Activated naive CD8-positive, alpha-beta T cell treated with anti-CD3 and anti-CD28 coated beads, Interleukin-2, amount 50 U/mL, for 24 hours (primary cell): ENCODE measurements at regions not wholly inside any gene's neighbourhood (a gene's known extent, or its start where the extent isn't known, plus 50 kb on each side); places are given as distances from the start of the nearest gene placed in this dataset.
"Not testable (repeated sequence)": the region's sequence is repeated elsewhere in the genome, so short reads cannot be mapped to it uniquely, and the experiment has no call there.

Experiments
- ATAC-seq: fragments of 150-1000 bp; cut with Tn5 transposase; one replicate; pipeline ENCODE4 v1.10.0; 2021
- DNase-seq: peaks from one replicate; pipeline ENCODE4 v3.0.0; 2021
- H3K27ac Mint-ChIP-seq: one replicate; pipeline ENCODE4 v1.8.0; 2021; ENCODE audit warnings: mild to moderate bottlenecking, mixed read lengths
- H3K27me3 Mint-ChIP-seq: one replicate; pipeline ENCODE4 v1.8.0; 2021; ENCODE audit warnings: mixed read lengths
- H3K36me3 Mint-ChIP-seq: one replicate; pipeline ENCODE4 v1.8.0; 2021; ENCODE audit warnings: low read depth, mixed read lengths
- H3K4me1 Mint-ChIP-seq: one replicate; pipeline ENCODE4 v1.8.0; 2021; ENCODE audit warnings: mixed read lengths
- H3K4me3 Mint-ChIP-seq: one replicate; pipeline ENCODE4 v1.8.0; 2021; ENCODE audit warnings: mild to moderate bottlenecking, moderate library complexity, mixed read lengths
- H3K9me3 Mint-ChIP-seq: one replicate; pipeline ENCODE4 v1.8.0; 2021; ENCODE audit warnings: mixed read lengths

GRCh38 chr14:56400109-56400825 is 179.3 kb upstream of the TMEM260 start:
- Mint-ChIP-seq H3K36me3 (no peaks in the 10 kb centered on the region), H3K27me3 (peaks cover 2% of the 10 kb centered on the region), H3K27ac (no peak overlapping the region), H3K4me1 (no peaks in the 10 kb centered on the region), H3K9me3 (peaks cover 5% of the 10 kb centered on the region), H3K4me3 (no peak overlapping the region)
- ATAC-seq, result no peak
- DNase-seq, result no peak

- H3K4me1 Mint-ChIP-seq, result peaks cover 15% of the 10 kb centered on the region
- no peaks in the 10 kb centered on the region for H3K36me3 Mint-ChIP-seq
- DNase-seq, result no peak
- peaks cover 4% of the 10 kb centered on the region for H3K9me3 Mint-ChIP-seq
- H3K27ac Mint-ChIP-seq, result no peak overlapping the region
- no peak for ATAC-seq
- no peak overlapping the region for H3K4me3 Mint-ChIP-seq
- no peaks in the 10 kb centered on the region for H3K27me3 Mint-ChIP-seq
Measured at GRCh38 chr14:56412468-56413434, 166.8 kb upstream of the TMEM260 start.

- DNase-seq, result no peak
- Mint-ChIP-seq H3K27me3 (no peaks in the 10 kb centered on the region), H3K4me1 (peaks cover 15% of the 10 kb centered on the region), H3K27ac (no peak overlapping the region), H3K4me3 (no peak overlapping the region), H3K9me3 (peaks cover 4% of the 10 kb centered on the region), H3K36me3 (no peaks in the 10 kb centered on the region)
- no peak for ATAC-seq
Measured at GRCh38 chr14:56413721-56414120, 165.9 kb upstream of the TMEM260 start.

DNA sequence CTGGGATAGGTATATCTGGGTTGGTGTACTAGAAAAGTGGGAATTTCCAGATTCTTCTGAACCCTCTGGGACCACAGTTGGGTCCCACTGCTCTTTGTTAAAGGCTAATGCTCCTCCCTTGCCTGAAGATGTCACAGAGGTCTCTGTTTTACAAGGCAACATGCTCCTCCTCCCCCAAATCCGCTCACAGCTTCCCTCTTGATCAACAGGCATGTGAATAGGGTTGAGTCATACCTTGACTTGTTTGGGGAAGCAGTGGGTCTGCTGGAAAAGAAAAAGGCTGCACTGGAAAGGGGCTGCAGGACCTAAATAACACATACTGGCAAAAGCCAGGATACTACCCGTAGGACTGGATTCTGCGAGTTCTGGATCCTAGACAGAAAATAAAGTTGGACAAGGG is 165.4 kb upstream of the TMEM260 start:
- peaks cover 4% of the 10 kb centered on the region for H3K9me3 Mint-ChIP-seq
- no peak overlapping the region for H3K27ac Mint-ChIP-seq
- no peak overlapping the region for H3K4me3 Mint-ChIP-seq
- no peaks in the 10 kb centered on the region for H3K36me3 Mint-ChIP-seq
- H3K27me3 Mint-ChIP-seq, result no peaks in the 10 kb centered on the region
- peaks cover 15% of the 10 kb centered on the region for H3K4me1 Mint-ChIP-seq
- ATAC-seq (no peak), DNase-seq (no peak)

GRCh38 chr14:56416213-56416612 is 163.4 kb upstream of the TMEM260 start:
- DNase-seq, result no peak
- H3K4me3 Mint-ChIP-seq, result no peak overlapping the region
- H3K4me1 Mint-ChIP-seq, result peaks cover 15% of the 10 kb centered on the region
- no peak overlapping the region for H3K27ac Mint-ChIP-seq
- H3K9me3 Mint-ChIP-seq, result no peaks in the 10 kb centered on the region
- peak; percentile 50 for ATAC-seq
- no peaks in the 10 kb centered on the region for H3K27me3 Mint-ChIP-seq
- H3K36me3 Mint-ChIP-seq, result no peaks in the 10 kb centered on the region

GRCh38 chr14:56417173-56417572 is 162.4 kb upstream of the TMEM260 start:
- Mint-ChIP-seq H3K9me3 (no peaks in the 10 kb centered on the region), H3K27me3 (no peaks in the 10 kb centered on the region), H3K4me1 (peaks cover 13% of the 10 kb centered on the region), H3K27ac (no peak overlapping the region), H3K4me3 (no peak overlapping the region), H3K36me3 (no peaks in the 10 kb centered on the region)
- ATAC-seq (peak; percentile 31), DNase-seq (no peak)

- Mint-ChIP-seq H3K36me3 (no peaks in the 10 kb centered on the region), H3K27me3 (no peaks in the 10 kb centered on the region), H3K4me1 (peaks cover 5% of the 10 kb centered on the region), H3K4me3 (no peak overlapping the region), H3K27ac (no peak overlapping the region), H3K9me3 (no peaks in the 10 kb centered on the region)
- no peak for DNase-seq
- no peak for ATAC-seq
Measured at GRCh38 chr14:56419750-56420149, 159.8 kb upstream of the TMEM260 start.

DNA sequence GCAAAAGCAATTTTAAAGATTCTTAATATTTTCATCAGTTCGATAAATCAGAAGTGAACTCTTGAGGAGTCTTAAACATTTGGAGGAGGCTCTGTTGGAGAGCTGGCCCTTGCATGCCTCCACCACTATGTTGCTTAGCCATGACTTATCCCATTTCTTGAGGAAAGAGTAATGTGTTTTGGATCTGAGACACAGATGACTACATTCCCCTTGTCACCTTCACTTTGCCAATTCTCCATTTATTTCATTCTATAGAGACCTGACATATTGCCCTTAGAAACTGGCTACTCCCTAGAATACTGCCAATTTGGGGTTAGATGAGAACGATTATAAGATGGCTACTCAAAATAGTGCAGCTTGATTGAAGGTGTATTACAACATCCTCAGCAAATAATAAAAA is 157.4 kb upstream of the TMEM260 start:
- no peak overlapping the region for H3K27ac Mint-ChIP-seq
- no peaks in the 10 kb centered on the region for H3K36me3 Mint-ChIP-seq
- H3K27me3 Mint-ChIP-seq, result no peaks in the 10 kb centered on the region
- DNase-seq (no peak), ATAC-seq (no peak)
- peaks cover 3% of the 10 kb centered on the region for H3K4me1 Mint-ChIP-seq
- no peaks in the 10 kb centered on the region for H3K9me3 Mint-ChIP-seq
- H3K4me3 Mint-ChIP-seq, result no peak overlapping the region

- Mint-ChIP-seq H3K4me3 (no peak overlapping the region), H3K27me3 (no peaks in the 10 kb centered on the region), H3K9me3 (no peaks in the 10 kb centered on the region), H3K36me3 (no peaks in the 10 kb centered on the region), H3K27ac (no peak overlapping the region), H3K4me1 (no peaks in the 10 kb centered on the region)
- no peak for ATAC-seq
- no peak for DNase-seq
Measured at GRCh38 chr14:56422703-56423213, 156.8 kb upstream of the TMEM260 start.

GRCh38 chr14:56423544-56423943 is 156.1 kb upstream of the TMEM260 start:
- Mint-ChIP-seq H3K27me3 (no peaks in the 10 kb centered on the region), H3K36me3 (no peaks in the 10 kb centered on the region), H3K27ac (no peak overlapping the region), H3K9me3 (no peaks in the 10 kb centered on the region), H3K4me1 (no peaks in the 10 kb centered on the region), H3K4me3 (no peak overlapping the region)
- DNase-seq (no peak), ATAC-seq (no peak)

DNA sequence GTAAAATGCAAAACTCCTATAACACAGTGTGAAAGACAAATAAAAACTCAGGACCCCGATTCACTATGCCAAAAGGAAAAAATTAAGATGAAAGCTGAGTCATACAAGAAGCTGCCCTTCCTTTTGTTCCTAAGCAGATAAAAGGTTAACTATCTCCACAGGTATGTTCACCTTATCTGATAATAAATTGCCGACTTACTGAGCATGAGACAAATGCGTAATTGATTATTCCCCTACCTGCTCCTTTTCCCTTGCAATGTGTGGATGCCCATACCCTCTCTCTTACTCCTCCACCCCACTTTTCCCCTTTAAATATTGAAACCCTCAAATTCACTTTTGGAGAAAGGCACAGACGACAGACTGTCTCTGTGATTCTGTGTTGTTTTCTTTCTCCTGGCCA is 148.6 kb upstream of the TMEM260 start:
- no peak for ATAC-seq
- no peaks in the 10 kb centered on the region for H3K9me3 Mint-ChIP-seq
- H3K27ac Mint-ChIP-seq, result no peak overlapping the region

DNA sequence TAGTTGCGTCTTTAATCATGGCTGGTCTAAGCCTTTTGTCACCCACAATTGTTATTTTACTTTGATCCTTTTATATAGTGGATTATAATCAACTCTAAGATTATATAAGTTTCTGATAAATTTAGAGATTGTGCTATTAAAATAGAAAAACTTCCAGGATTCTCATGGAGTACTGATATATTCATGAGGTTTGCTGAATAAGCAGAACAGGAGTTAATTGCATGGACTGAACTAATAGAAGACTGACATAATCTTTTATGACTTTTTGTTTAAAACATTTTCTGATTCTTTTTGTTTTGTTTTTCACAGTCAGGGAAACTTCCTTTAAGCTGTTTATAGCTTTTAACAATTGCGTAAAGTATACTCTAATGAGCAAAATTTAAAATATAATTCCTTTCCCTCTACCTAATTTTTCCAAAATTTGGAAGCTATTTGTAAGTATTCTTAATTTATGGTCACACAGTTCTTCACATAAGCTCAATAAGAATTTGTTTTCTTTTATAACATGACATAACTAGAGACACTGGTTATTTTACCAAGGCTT is 129.9 kb upstream of the TMEM260 start:
- ATAC-seq, result no peak
- no peak overlapping the region for H3K4me3 Mint-ChIP-seq

More for the DNA sequence above, 148.6 kb upstream of the TMEM260 start:
- Mint-ChIP-seq H3K4me1 (no peaks in the 10 kb centered on the region), H3K4me3 (no peak overlapping the region), H3K36me3 (no peaks in the 10 kb centered on the region), H3K27me3 (no peaks in the 10 kb centered on the region)
- DNase-seq, result no peak

GRCh38 chr14:56452940-56453339 is 126.7 kb upstream of the TMEM260 start:
- no peak overlapping the region for H3K27ac Mint-ChIP-seq
- H3K36me3 Mint-ChIP-seq, result no peaks in the 10 kb centered on the region
- no peak overlapping the region for H3K4me3 Mint-ChIP-seq
- H3K9me3 Mint-ChIP-seq, result peaks cover 14% of the 10 kb centered on the region
- DNase-seq (no peak), ATAC-seq (no peak)
- peaks cover 13% of the 10 kb centered on the region for H3K27me3 Mint-ChIP-seq
- H3K4me1 Mint-ChIP-seq, result no peaks in the 10 kb centered on the region

More for the DNA sequence above, 129.9 kb upstream of the TMEM260 start:
- H3K4me1 Mint-ChIP-seq, result no peaks in the 10 kb centered on the region
- no peak overlapping the region for H3K27ac Mint-ChIP-seq
- H3K27me3 Mint-ChIP-seq, result peaks cover 10% of the 10 kb centered on the region
- H3K36me3 Mint-ChIP-seq, result no peaks in the 10 kb centered on the region
- H3K9me3 Mint-ChIP-seq, result peaks cover 18% of the 10 kb centered on the region
- DNase-seq, result no peak

DNA sequence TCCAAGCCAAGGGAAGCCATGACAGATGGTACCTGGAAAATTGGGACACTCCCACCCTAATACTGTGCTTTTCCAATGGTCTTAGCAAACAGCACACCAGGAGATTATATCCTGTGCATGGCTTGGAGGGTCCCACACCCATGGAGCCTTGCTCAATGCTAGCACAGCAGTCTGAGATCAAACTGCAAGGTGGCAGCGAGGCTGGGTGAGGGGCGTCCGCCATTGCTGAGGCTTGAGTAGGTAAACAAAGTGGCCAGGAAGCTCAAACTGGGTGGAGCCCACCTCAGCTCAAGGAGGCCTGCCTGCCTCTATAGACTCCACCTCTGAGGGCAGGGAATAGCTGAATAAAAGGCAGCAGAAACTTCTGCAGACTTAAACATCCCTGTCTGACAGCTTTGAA is 124.9 kb upstream of the TMEM260 start:
- peaks cover 13% of the 10 kb centered on the region for H3K27me3 Mint-ChIP-seq

More for the DNA sequence above, 124.9 kb upstream of the TMEM260 start:
- ATAC-seq, H3K4me1 Mint-ChIP-seq, H3K36me3 Mint-ChIP-seq, H3K27ac Mint-ChIP-seq, H3K4me3 Mint-ChIP-seq, DNase-seq, H3K9me3 Mint-ChIP-seq: not testable (repeated sequence)
